ENCODE measurements at regions not wholly inside any gene's neighbourhood (a gene's known extent, or its start where the extent isn't known, plus 50 kb on each side); places are given as distances from the start of the nearest gene placed in this dataset.

- TF ChIP-seq CTCF (IDR thresholded peaks at IDR 0.05; ENCODE audit: insufficient read depth, low read depth, low read length) = no peak
- no peak for TF ChIP-seq EZH2 (IDR thresholded peaks at IDR 0.05; ENCODE audit: insufficient read depth, low read length)
Measured at GRCh38 chr9:17936365-17936764, 357.5 kb downstream of the SH3GL2 start.

All from astrocyte (in vitro differentiated cells and primary cell).